NB4 (cell line): ENCODE measurements at regions not wholly inside any gene's neighbourhood (a gene's known extent, or its start where the extent isn't known, plus 50 kb on each side); places are given as distances from the start of the nearest gene placed in this dataset.

Experiments used
- CTCF ChIP-seq: IDR thresholded peaks from one replicate; pipeline ENCODE4 v1.5.1; 2012; ENCODE audit warnings: low read depth, low read length
- MYC ChIP-seq: IDR thresholded peaks from 2 replicates; pipeline ENCODE4 v1.6.1; 2011; ENCODE audit warnings: low read depth, low read length
- POLR2A ChIP-seq: IDR thresholded peaks from 2 replicates; pipeline ENCODE4 v1.6.1; 2011; ENCODE audit warnings: mild to moderate bottlenecking; ENCODE audit not compliant: insufficient read length; ENCODE audit errors: extremely low read depth

- TF ChIP-seq POLR2A = no peak
- TF ChIP-seq MYC = no peak
- TF ChIP-seq CTCF = no peak
Observed at GRCh38 chr13:62747152-62747551, 1331.5 kb upstream of the PCDH20 start.
